BLaER1 (cell line): ENCODE measurements at regions not wholly inside any gene's neighbourhood (a gene's known extent, or its start where the extent isn't known, plus 50 kb on each side); places are given as distances from the start of the nearest gene placed in this dataset.
"Not testable (repeated sequence)": the region's sequence is repeated elsewhere in the genome, so short reads cannot be mapped to it uniquely, and the experiment has no call there.

Experiments used
- H3K27ac ChIP-seq: shearing (Covaris generic); formaldehyde crosslinking; 2 replicates; pipeline ENCODE4 v1.8.1; 2022
- H3K27me3 ChIP-seq: shearing (Covaris generic); formaldehyde crosslinking; 2 replicates; pipeline ENCODE4 v1.8.1; 2022
- H3K36me3 ChIP-seq: shearing (Covaris generic); formaldehyde crosslinking; 2 replicates; pipeline ENCODE4 v1.8.1; 2022
- H3K4me1 ChIP-seq: shearing (Covaris generic); formaldehyde crosslinking; 2 replicates; pipeline ENCODE4 v1.8.1; 2022
- H3K4me2 ChIP-seq: shearing (Covaris generic); formaldehyde crosslinking; 2 replicates; pipeline ENCODE4 v1.8.1; 2022
- H3K4me3 ChIP-seq: shearing (Covaris generic); formaldehyde crosslinking; 2 replicates; pipeline ENCODE4 v1.8.1; 2022
- H3K9ac ChIP-seq: shearing (Covaris generic); formaldehyde crosslinking; 2 replicates; pipeline ENCODE4 v1.8.1; 2022
- H3K9me3 ChIP-seq: shearing (Covaris generic); formaldehyde crosslinking; 2 replicates; pipeline ENCODE4 v1.8.1; 2022
- H4K20me1 ChIP-seq: shearing (Covaris generic); formaldehyde crosslinking; 2 replicates; pipeline ENCODE4 v1.8.1; 2022
- Cebpa-rat ChIP-seq: shearing (Covaris generic); IDR thresholded peaks from 2 replicates; pipeline ENCODE4 v1.8.1; 2022

DNA sequence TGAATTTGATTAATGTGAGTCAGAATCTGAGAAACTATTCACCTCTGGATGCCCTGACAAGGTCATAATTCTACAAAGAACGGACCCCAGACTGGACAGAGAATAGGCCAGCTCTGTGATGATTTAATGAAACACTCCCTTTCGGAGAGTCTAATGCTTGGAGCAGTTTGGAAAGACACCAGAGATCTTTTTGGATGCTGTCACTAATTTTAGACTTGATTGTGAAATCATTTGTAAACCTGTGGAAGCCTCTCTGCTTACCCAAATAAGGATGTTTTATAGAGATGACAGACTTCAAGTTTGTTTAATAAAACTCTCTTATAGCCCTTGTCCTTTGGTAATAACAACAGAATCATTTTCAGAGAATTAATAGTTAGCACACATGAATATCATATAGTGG lies 83.5 kb downstream of the MYL12B start:
- Histone ChIP-seq H3K9me3 (no peaks in the 10 kb centered on the region), H3K27me3 (no peaks in the 10 kb centered on the region), H3K4me3 (no peak overlapping the region), H3K4me2 (no peak overlapping the region), H3K27ac (no peak overlapping the region), H3K36me3 (no peaks in the 10 kb centered on the region), H4K20me1 (no peaks in the 10 kb centered on the region), H3K9ac (no peak overlapping the region), H3K4me1 (no peaks in the 10 kb centered on the region)
- no peak for TF ChIP-seq Cebpa-rat

GRCh38 chr18:3345885-3346284 lies 84.0 kb downstream of the MYL12B start:
- no peak for TF ChIP-seq Cebpa-rat
- no peaks in the 10 kb centered on the region for H3K27me3 ChIP-seq
- H3K4me1 ChIP-seq: no peaks in the 10 kb centered on the region
- no peak overlapping the region for H3K27ac ChIP-seq
- H3K4me2 ChIP-seq: no peak overlapping the region
- H3K9ac ChIP-seq: no peak overlapping the region
- H3K4me3 ChIP-seq: no peak overlapping the region
- H3K36me3 ChIP-seq: no peaks in the 10 kb centered on the region
- no peaks in the 10 kb centered on the region for H4K20me1 ChIP-seq
- H3K9me3 ChIP-seq: no peaks in the 10 kb centered on the region

DNA sequence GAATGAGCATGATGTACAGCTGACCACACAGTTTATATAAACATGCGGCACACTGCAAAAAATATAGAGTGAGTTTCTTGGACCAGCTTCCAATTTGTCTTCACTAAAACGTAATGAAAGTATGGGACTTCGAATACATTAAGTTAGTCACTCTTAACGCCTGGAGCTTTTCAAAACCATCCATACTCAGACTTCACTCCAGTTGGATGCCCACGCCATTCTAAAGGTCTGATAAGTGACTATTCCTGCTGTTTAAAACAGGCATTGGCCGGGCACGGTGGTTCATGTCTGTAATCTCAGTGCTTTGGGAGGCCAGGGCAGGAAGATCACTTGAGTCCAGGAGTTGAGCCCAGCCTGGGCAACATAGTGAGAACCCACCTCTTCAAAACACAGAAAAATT lies 84.6 kb downstream of the MYL12B start:
- H3K4me1 ChIP-seq: no peaks in the 10 kb centered on the region
- no peak for TF ChIP-seq Cebpa-rat
- H3K4me2 ChIP-seq: no peak overlapping the region
- no peak overlapping the region for H3K4me3 ChIP-seq
- H4K20me1 ChIP-seq: no peaks in the 10 kb centered on the region
- H3K36me3 ChIP-seq: no peaks in the 10 kb centered on the region
- no peak overlapping the region for H3K9ac ChIP-seq
- no peaks in the 10 kb centered on the region for H3K27me3 ChIP-seq
- H3K9me3 ChIP-seq: no peaks in the 10 kb centered on the region
- H3K27ac ChIP-seq: no peak overlapping the region

- no peak overlapping the region for H3K4me3 ChIP-seq
- no peak overlapping the region for H3K27ac ChIP-seq
- no peak for TF ChIP-seq Cebpa-rat
- H3K4me1 ChIP-seq: no peaks in the 10 kb centered on the region
- no peak overlapping the region for H3K9ac ChIP-seq
- H3K27me3 ChIP-seq: no peaks in the 10 kb centered on the region
- no peak overlapping the region for H3K4me2 ChIP-seq
- no peaks in the 10 kb centered on the region for H3K9me3 ChIP-seq
- H3K36me3 ChIP-seq: no peaks in the 10 kb centered on the region
- no peaks in the 10 kb centered on the region for H4K20me1 ChIP-seq
Measured at GRCh38 chr18:3347286-3347803, 85.4 kb downstream of the MYL12B start.

DNA sequence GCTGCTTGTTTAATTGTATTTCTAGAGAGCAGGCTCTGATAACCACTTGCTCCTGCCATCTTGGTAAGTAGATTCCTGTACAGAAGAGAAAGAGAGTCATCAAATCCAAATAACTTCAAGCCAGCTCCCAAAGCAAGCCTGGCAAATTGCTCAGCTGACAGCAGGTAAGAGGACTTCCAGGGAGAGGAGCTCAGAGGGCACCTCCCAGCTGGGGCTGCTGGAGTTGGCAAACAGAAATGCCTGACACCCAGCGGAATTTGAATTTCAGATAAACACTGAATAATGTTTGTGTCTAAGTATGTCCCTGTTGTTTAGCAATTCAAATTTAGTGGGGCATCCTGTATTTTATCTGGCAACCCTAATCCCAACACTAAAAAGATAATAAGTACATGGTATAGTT lies 86.2 kb downstream of the MYL12B start:
- H3K4me1 ChIP-seq: no peaks in the 10 kb centered on the region
- no peaks in the 10 kb centered on the region for H3K9me3 ChIP-seq
- no peak overlapping the region for H3K27ac ChIP-seq
- no peaks in the 10 kb centered on the region for H4K20me1 ChIP-seq
- no peak overlapping the region for H3K4me3 ChIP-seq
- no peak overlapping the region for H3K9ac ChIP-seq
- H3K36me3 ChIP-seq: no peaks in the 10 kb centered on the region
- no peaks in the 10 kb centered on the region for H3K27me3 ChIP-seq
- TF ChIP-seq Cebpa-rat: no peak
- no peak overlapping the region for H3K4me2 ChIP-seq

DNA sequence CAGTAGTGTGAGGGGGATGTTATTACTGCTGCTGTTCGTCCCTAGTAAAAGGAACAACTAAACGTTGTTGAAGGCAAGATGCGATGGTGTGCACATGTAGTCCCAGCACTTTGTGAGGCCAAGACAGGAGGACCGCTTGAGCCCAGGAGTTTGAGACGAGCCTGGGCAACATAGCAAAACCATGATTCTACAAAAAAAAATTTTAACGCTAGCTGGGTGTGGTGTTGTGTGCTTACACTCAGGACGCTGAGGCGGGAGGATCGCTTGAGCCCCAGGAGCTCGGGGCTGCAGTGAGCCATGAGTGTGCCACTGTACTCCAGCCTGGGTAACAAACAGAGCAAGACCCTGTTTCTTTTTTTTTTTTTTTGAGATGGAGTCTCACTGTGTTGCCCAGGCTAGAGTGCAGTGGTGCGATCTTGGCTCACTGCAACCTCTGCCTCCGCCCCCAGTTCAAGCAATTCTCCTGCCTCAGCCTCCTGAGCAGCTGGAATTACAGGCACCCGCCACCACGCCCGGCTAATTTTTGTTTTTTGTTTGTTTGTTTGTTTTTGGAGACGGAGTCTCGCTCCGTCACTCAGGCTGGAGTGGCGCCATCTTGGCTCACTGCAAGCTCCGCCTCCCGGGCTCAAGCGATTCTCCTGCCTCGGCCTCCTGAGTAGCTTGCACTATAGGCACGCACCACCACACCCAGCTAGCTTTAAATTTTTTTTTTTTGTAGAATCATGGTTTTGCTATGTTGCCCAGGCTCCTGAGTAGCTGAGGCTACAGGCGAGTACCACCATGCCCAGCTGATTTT lies 87.3 kb downstream of the MYL12B start:
- not testable (repeated sequence) for H3K4me3 ChIP-seq, H3K27ac ChIP-seq, H4K20me1 ChIP-seq, H3K9ac ChIP-seq, H3K4me1 ChIP-seq, H3K9me3 ChIP-seq, H3K4me2 ChIP-seq, H3K36me3 ChIP-seq, H3K27me3 ChIP-seq

- Histone ChIP-seq H3K9ac (no peak overlapping the region), H3K36me3 (no peaks in the 10 kb centered on the region), H3K9me3 (no peaks in the 10 kb centered on the region), H3K27ac (no peak overlapping the region), H3K27me3 (no peaks in the 10 kb centered on the region), H4K20me1 (no peaks in the 10 kb centered on the region), H3K4me3 (no peak overlapping the region), H3K4me2 (no peak overlapping the region), H3K4me1 (no peaks in the 10 kb centered on the region)
- no peak for TF ChIP-seq Cebpa-rat
Measured at GRCh38 chr18:3350021-3350420, 88.1 kb downstream of the MYL12B start.

DNA sequence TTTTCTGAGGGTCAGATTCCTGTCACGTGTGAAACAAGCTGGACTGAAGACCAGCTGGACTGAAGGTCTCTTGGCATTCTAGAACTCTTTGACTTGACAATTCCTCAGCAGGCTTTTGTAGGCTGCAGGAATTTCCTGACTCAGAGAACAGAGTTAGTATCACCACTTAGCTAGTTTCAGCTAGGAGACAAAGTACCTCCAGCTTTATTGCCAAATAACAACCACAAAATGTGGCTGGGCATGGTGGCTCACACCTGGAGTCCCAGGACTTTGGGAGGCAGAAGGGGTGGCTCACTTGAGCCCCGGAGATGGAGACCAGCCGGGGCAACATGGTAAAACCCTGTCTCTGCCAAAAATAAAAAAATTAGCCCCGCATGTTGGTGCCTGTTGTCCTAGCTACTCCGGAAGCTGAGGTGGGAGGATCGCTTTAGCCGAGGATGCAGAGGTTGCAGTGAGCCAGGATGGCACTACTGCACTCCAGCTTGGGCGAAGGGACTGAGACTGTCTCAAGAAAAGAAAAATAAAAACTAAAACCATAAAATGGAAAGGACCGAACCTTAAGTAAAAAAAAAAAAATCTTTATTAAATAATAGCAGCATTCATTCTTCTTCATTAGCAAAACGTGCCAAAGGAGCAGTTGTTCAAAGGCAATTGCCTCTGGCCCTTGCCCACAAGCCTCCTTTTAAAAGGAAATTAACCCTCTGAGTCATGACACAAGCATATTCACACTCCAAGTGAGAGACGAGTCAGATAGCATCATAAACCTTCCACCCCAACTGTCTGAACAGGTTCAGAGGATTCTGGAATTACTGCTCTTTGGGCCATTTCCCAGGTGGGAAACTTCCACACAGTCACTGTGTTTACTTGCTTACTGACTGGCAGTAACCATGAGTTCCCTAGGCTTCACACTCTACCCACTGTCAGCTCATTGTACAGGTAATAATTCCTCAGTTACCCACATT lies 88.9 kb downstream of the MYL12B start:
- H3K4me1 ChIP-seq: no peaks in the 10 kb centered on the region
- H3K27me3 ChIP-seq: no peaks in the 10 kb centered on the region
- no peak overlapping the region for H3K27ac ChIP-seq
- TF ChIP-seq Cebpa-rat: no peak
- H4K20me1 ChIP-seq: no peaks in the 10 kb centered on the region
- no peak overlapping the region for H3K4me3 ChIP-seq
- H3K4me2 ChIP-seq: no peak overlapping the region
- no peaks in the 10 kb centered on the region for H3K36me3 ChIP-seq
- H3K9ac ChIP-seq: no peak overlapping the region
- H3K9me3 ChIP-seq: no peaks in the 10 kb centered on the region

GRCh38 chr18:3354506-3354905 lies 92.6 kb downstream of the MYL12B start:
- H3K9me3 ChIP-seq: no peaks in the 10 kb centered on the region
- no peak overlapping the region for H3K27ac ChIP-seq
- no peaks in the 10 kb centered on the region for H3K4me1 ChIP-seq
- no peak overlapping the region for H3K4me3 ChIP-seq
- H4K20me1 ChIP-seq: no peaks in the 10 kb centered on the region
- no peak for TF ChIP-seq Cebpa-rat
- no peaks in the 10 kb centered on the region for H3K36me3 ChIP-seq
- no peak overlapping the region for H3K4me2 ChIP-seq
- no peak overlapping the region for H3K9ac ChIP-seq
- H3K27me3 ChIP-seq: no peaks in the 10 kb centered on the region

- Histone ChIP-seq H3K27me3 (no peaks in the 10 kb centered on the region), H3K27ac (no peak overlapping the region), H3K4me3 (no peak overlapping the region), H3K9me3 (no peaks in the 10 kb centered on the region), H4K20me1 (no peaks in the 10 kb centered on the region), H3K4me2 (no peak overlapping the region), H3K9ac (no peak overlapping the region), H3K4me1 (no peaks in the 10 kb centered on the region), H3K36me3 (no peaks in the 10 kb centered on the region)
- no peak for TF ChIP-seq Cebpa-rat
Measured at GRCh38 chr18:3356614-3357013, 93.4 kb upstream of the TGIF1 start.
